Activated naive CD4-positive, alpha-beta T cell treated with anti-CD3 and anti-CD28 coated beads, Interleukin-2, amount 50 U/mL, for 24 hours (primary cell): ENCODE measurements at regions not wholly inside any gene's neighbourhood (a gene's known extent, or its start where the extent isn't known, plus 50 kb on each side); places are given as distances from the start of the nearest gene placed in this dataset.
"Not testable (repeated sequence)": the region's sequence is repeated elsewhere in the genome, so short reads cannot be mapped to it uniquely, and the experiment has no call there.

ENCODE experiments used
- H3K27ac Mint-ChIP-seq: one replicate; pipeline ENCODE4 v1.8.0; 2021; ENCODE audit warnings: mild to moderate bottlenecking, mixed read lengths
- H3K27me3 Mint-ChIP-seq: one replicate; pipeline ENCODE4 v1.8.0; 2021; ENCODE audit warnings: mixed read lengths
- H3K36me3 Mint-ChIP-seq: one replicate; pipeline ENCODE4 v1.8.0; 2021; ENCODE audit warnings: mixed read lengths
- H3K4me1 Mint-ChIP-seq: one replicate; pipeline ENCODE4 v1.8.0; 2021; ENCODE audit warnings: mixed read lengths
- H3K4me3 Mint-ChIP-seq: one replicate; pipeline ENCODE4 v1.8.0; 2021; ENCODE audit warnings: mild to moderate bottlenecking, mixed read lengths
- H3K9me3 Mint-ChIP-seq: one replicate; pipeline ENCODE4 v1.8.0; 2021; ENCODE audit warnings: mixed read lengths

GRCh38 chr5:171721464-171721863, 64.2 kb upstream of the SMIM23 start:
- peaks cover 10% of the 10 kb centered on the region for H3K9me3 Mint-ChIP-seq
- peaks cover 3% of the 10 kb centered on the region for H3K36me3 Mint-ChIP-seq
- H3K4me1 Mint-ChIP-seq = no peaks in the 10 kb centered on the region
- peaks cover 18% of the 10 kb centered on the region for H3K27me3 Mint-ChIP-seq
- H3K4me3 Mint-ChIP-seq = no peak overlapping the region
- H3K27ac Mint-ChIP-seq = no peak overlapping the region

GRCh38 chr5:171724468-171725204, 61.0 kb upstream of the SMIM23 start:
- Mint-ChIP-seq H3K27ac (no peak overlapping the region), H3K36me3 (peaks cover 4% of the 10 kb centered on the region), H3K9me3 (peaks cover 38% of the 10 kb centered on the region), H3K27me3 (peaks cover 22% of the 10 kb centered on the region), H3K4me3 (no peak overlapping the region), H3K4me1 (no peaks in the 10 kb centered on the region)

- Mint-ChIP-seq H3K36me3 (peaks cover 4% of the 10 kb centered on the region), H3K9me3 (peaks cover 41% of the 10 kb centered on the region), H3K27me3 (peaks cover 22% of the 10 kb centered on the region), H3K4me1 (no peaks in the 10 kb centered on the region), H3K4me3 (no peak overlapping the region), H3K27ac (no peak overlapping the region)
Measured at GRCh38 chr5:171725205-171725601, 60.4 kb upstream of the SMIM23 start.

GRCh38 chr5:171726819-171727218, 58.8 kb upstream of the SMIM23 start:
- H3K4me1 Mint-ChIP-seq, H3K36me3 Mint-ChIP-seq, H3K4me3 Mint-ChIP-seq, H3K27ac Mint-ChIP-seq: not testable (repeated sequence)
- H3K9me3 Mint-ChIP-seq = peaks cover 45% of the 10 kb centered on the region
- H3K27me3 Mint-ChIP-seq = peaks cover 22% of the 10 kb centered on the region

- no peak overlapping the region for H3K27ac Mint-ChIP-seq
- H3K4me1 Mint-ChIP-seq = no peaks in the 10 kb centered on the region
- H3K36me3 Mint-ChIP-seq = peaks cover 6% of the 10 kb centered on the region
- peaks cover 45% of the 10 kb centered on the region for H3K9me3 Mint-ChIP-seq
- H3K4me3 Mint-ChIP-seq = no peak overlapping the region
- peaks cover 18% of the 10 kb centered on the region for H3K27me3 Mint-ChIP-seq
Measured at GRCh38 chr5:171728686-171729085, 56.9 kb upstream of the SMIM23 start.
